ENCODE measurements at regions not wholly inside any gene's neighbourhood (a gene's known extent, or its start where the extent isn't known, plus 50 kb on each side); places are given as distances from the start of the nearest gene placed in this dataset.

- no peak for TF ChIP-seq RARB (CRISPR knock-in tag; IDR thresholded peaks at IDR 0.05)
- TF ChIP-seq ZNF8 (CRISPR knock-in tag; IDR thresholded peaks at IDR 0.05), result no peak
Observed at GRCh38 chr14:65957631-65958205, 528.5 kb upstream of the CCDC196 start.

All from SK-N-SH treated with all-trans-retinoic acid at 6 μM for 48 hours (cell line).